ENCODE measurements at regions not wholly inside any gene's neighbourhood (a gene's known extent, or its start where the extent isn't known, plus 50 kb on each side); places are given as distances from the start of the nearest gene placed in this dataset.
"Not testable (repeated sequence)": the region's sequence is repeated elsewhere in the genome, so short reads cannot be mapped to it uniquely, and the experiment has no call there.

DNA sequence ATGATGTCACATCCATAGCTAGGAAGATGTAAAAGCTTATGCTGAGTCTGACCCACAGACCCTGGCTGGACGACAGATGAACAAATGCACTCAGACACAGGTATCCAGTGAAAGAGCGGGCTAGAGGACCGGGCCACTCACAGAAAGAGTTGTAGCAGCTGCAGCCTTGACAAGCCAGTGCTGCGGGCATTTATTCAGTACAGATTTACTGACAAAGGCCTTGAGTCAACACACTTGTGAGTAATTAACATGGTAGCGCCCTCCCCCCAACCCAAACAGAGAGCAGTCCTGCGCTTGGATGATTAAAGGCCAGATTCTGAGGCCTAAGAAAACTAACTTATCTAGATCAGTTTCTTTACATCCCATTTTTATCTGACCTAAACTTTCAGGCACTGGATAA lies 244.6 kb downstream of the SPANXN4 start:
- no peak overlapping the region for H2AK9ac ChIP-seq (replicated peaks; ENCODE audit: low read depth, low read length, poor library complexity)
- in situ Hi-C loops (cut with MboI; ENCODE audit: low sequenced_read_pairs) = no loop called here
- no peaks in the 10 kb centered on the region for H3K36me3 ChIP-seq (ENCODE audit: control insufficient read depth, insufficient read depth, low read length)
- H2AFZ ChIP-seq (replicated peaks; ENCODE audit: low read length, poor library complexity) = no peak overlapping the region
- no peak overlapping the region for H3K4ac ChIP-seq (ENCODE audit: low read depth, low read length)
- dilution Hi-C loops (cut with HindIII; ENCODE audit: low sequenced_read_pairs, unreplicated experiment) = no loop called here
- no peak overlapping the region for H4K8ac ChIP-seq (ENCODE audit: low read depth in 2 of 2, low read length in 2 of 2)
- H2BK5ac ChIP-seq (ENCODE audit: low read depth, low read length, poor library complexity, severe bottlenecking) = no peak overlapping the region
- TF ChIP-seq FOS (IDR thresholded peaks at IDR 0.05; ENCODE audit: low read depth, low read length) = no peak
- no peak for TF ChIP-seq NFE2L2 (IDR thresholded peaks at IDR 0.05; ENCODE audit: low read depth, low read length)
- TF ChIP-seq RFX5 (IDR thresholded peaks at IDR 0.05; ENCODE audit: low read depth, low read length) = no peak
- H4K20me1 ChIP-seq (ENCODE audit: insufficient read depth, low read length) = no peaks in the 10 kb centered on the region
- H3K9me1 ChIP-seq (ENCODE audit: insufficient read depth, low read length) = no peaks in the 10 kb centered on the region
- H3K18ac ChIP-seq (ENCODE audit: low read depth, low read length) = no peak overlapping the region
- H2BK15ac ChIP-seq (ENCODE audit: low read depth, low read length) = no peak overlapping the region
- ChIA-PET POLR2A (ENCODE audit: unreplicated experiment) (no interaction called here), CTCF (no interaction called here)
- H3K9ac ChIP-seq (ENCODE audit: low read depth, low read length) = no peak overlapping the region
- DNase-seq (no peak), ATAC-seq (ENCODE audit: low read depth) (no peak)
- WGBS, 2 experiments (ENCODE audit: extremely low coverage in 2 of 2, insufficient read length in 1 of 2) = 33% methylated on average over 1 of the region's 6 CpGs; no CpG with 5 or more reads in 1 of the 2 experiments
- no peak overlapping the region for H3K56ac ChIP-seq (ENCODE audit: extremely low read depth, insufficient read depth, low read length)
- H4K5ac ChIP-seq (ENCODE audit: low read depth, low read length) = no peak overlapping the region
- no peak overlapping the region for H3K27ac ChIP-seq (ENCODE audit: insufficient read depth, low read length)
- no peaks in the 10 kb centered on the region for H3K27me3 ChIP-seq (ENCODE audit: control insufficient read depth, insufficient read depth, low read length)
- no peak overlapping the region for H2AK5ac ChIP-seq (ENCODE audit: low read depth, low read length)
- H3K4me3 ChIP-seq (ENCODE audit: insufficient read depth, low read depth, low read length) = no peak overlapping the region
- H3K4me2 ChIP-seq (ENCODE audit: low read depth, low read length) = no peak overlapping the region
- H3K23ac ChIP-seq (ENCODE audit: low read depth, low read length) = no peak overlapping the region
- no peak overlapping the region for H4K91ac ChIP-seq (ENCODE audit: insufficient read depth, low read depth, low read length)
- H2BK20ac ChIP-seq (ENCODE audit: low read depth, low read length) = no peak overlapping the region
- intact Hi-C loops (cut with micrococcal nuclease) = no loop called here
- no peak overlapping the region for H3K14ac ChIP-seq (replicated peaks; ENCODE audit: low read depth, low read length)
- no TSS peak for BruUV-seq (replicated peaks)
- H3K4me1 ChIP-seq (ENCODE audit: control insufficient read depth, insufficient read depth, low read length) = no peaks in the 10 kb centered on the region
- H3K9me3 ChIP-seq (ENCODE audit: control insufficient read depth, insufficient read depth, low read length) = no peaks in the 10 kb centered on the region; the same call in 1 of the 2 replicates
- no peak overlapping the region for H2BK120ac ChIP-seq (ENCODE audit: low read depth, low read length)
- no peaks in the 10 kb centered on the region for H3K79me1 ChIP-seq (ENCODE audit: low read depth in 1 of 2, low read length in 2 of 2)

DNA sequence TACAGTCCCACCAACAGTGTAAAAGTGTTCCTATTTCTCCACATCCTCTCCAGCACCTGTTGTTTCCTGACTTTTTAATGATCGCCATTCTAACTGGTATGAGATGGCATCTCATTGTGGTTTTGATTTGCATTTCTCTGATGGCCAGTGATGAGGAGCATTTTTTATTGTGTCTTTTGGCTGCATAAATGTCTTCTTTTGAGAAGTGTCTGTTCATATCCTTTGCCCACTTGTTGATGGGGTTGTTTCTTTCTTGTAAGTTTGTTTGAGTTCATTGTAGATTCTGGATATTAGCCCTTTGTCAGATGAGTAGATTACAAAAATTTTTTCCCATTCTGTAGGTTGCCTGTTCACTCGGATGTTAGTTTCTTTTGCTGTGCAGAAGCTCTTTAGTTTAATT lies 218.9 kb downstream of the SPANXN4 start:
- H2BK20ac ChIP-seq (ENCODE audit: low read depth, low read length); H3K18ac ChIP-seq (ENCODE audit: low read depth, low read length); in situ Hi-C loops (cut with MboI; ENCODE audit: low sequenced_read_pairs); H2BK15ac ChIP-seq (ENCODE audit: low read depth, low read length); H2AFZ ChIP-seq (replicated peaks; ENCODE audit: low read length, poor library complexity); H2AK9ac ChIP-seq (replicated peaks; ENCODE audit: low read depth, low read length, poor library complexity); H3K79me1 ChIP-seq (ENCODE audit: low read depth in 1 of 2, low read length in 2 of 2); H3K9me3 ChIP-seq (ENCODE audit: control insufficient read depth, insufficient read depth, low read length); H2BK5ac ChIP-seq (ENCODE audit: low read depth, low read length, poor library complexity, severe bottlenecking); dilution Hi-C loops (cut with HindIII; ENCODE audit: low sequenced_read_pairs, unreplicated experiment); H3K9me1 ChIP-seq (ENCODE audit: insufficient read depth, low read length); H3K4me1 ChIP-seq (ENCODE audit: control insufficient read depth, insufficient read depth, low read length); POLR2A ChIA-PET (ENCODE audit: unreplicated experiment); H3K4me2 ChIP-seq (ENCODE audit: low read depth, low read length); H3K36me3 ChIP-seq (ENCODE audit: control insufficient read depth, insufficient read depth, low read length); H4K20me1 ChIP-seq (ENCODE audit: insufficient read depth, low read length); H2AK5ac ChIP-seq (ENCODE audit: low read depth, low read length); H3K27ac ChIP-seq (ENCODE audit: insufficient read depth, low read length); H4K5ac ChIP-seq (ENCODE audit: low read depth, low read length); H4K91ac ChIP-seq (ENCODE audit: insufficient read depth, low read depth, low read length); CTCF ChIA-PET; H4K8ac ChIP-seq (ENCODE audit: low read depth in 2 of 2, low read length in 2 of 2); intact Hi-C loops (cut with micrococcal nuclease); ATAC-seq (ENCODE audit: low read depth); H3K23ac ChIP-seq (ENCODE audit: low read depth, low read length); H3K56ac ChIP-seq (ENCODE audit: extremely low read depth, insufficient read depth, low read length); BruUV-seq (replicated peaks); H3K9ac ChIP-seq (ENCODE audit: low read depth, low read length); H3K4me3 ChIP-seq (ENCODE audit: insufficient read depth, low read depth, low read length); H3K27me3 ChIP-seq (ENCODE audit: control insufficient read depth, insufficient read depth, low read length); DNase-seq; H3K14ac ChIP-seq (replicated peaks; ENCODE audit: low read depth, low read length); H2BK120ac ChIP-seq (ENCODE audit: low read depth, low read length); H3K4ac ChIP-seq (ENCODE audit: low read depth, low read length): not testable (repeated sequence)
- no CpG with 5 or more reads among the region's 2 CpGs for WGBS, 2 experiments (ENCODE audit: extremely low coverage in 2 of 2, insufficient read length in 1 of 2)

All from IMR-90 (cell line).